Mesodermal cell (in vitro differentiated cells): ENCODE measurements at regions not wholly inside any gene's neighbourhood (a gene's known extent, or its start where the extent isn't known, plus 50 kb on each side); places are given as distances from the start of the nearest gene placed in this dataset.

Source experiments
- H3K27ac ChIP-seq: 2 replicates; pipeline ENCODE4 v1.7.0; 2013; ENCODE audit warnings: mild to moderate bottlenecking, low read depth, low read length, moderate library complexity; ENCODE audit not compliant: severe bottlenecking
- H3K36me3 ChIP-seq: 2 replicates; pipeline ENCODE4 v1.7.1; 2013; ENCODE audit warnings: mild to moderate bottlenecking, low read length, moderate library complexity; ENCODE audit not compliant: control insufficient read depth, insufficient read depth
- H3K4me1 ChIP-seq: one replicate; pipeline ENCODE4 v1.7.1; 2013; ENCODE audit warnings: mild to moderate bottlenecking, low read length; ENCODE audit not compliant: insufficient read depth, control insufficient read depth, poor library complexity, severe bottlenecking
- H3K4me3 ChIP-seq: 2 replicates; pipeline ENCODE4 v1.7.0; 2013; ENCODE audit warnings: low read length, control low read depth, mild to moderate bottlenecking; ENCODE audit not compliant: insufficient read depth, poor library complexity, severe bottlenecking; ENCODE audit errors: extremely low read depth
- H3K9me3 ChIP-seq: 2 replicates; pipeline ENCODE4 v1.7.1; 2013; ENCODE audit warnings: mild to moderate bottlenecking, low read length, moderate library complexity; ENCODE audit not compliant: control insufficient read depth
- WGBS, 2 experiments: methylation state at CpG; one replicate each; pipeline ENCODE4 v1.1.5; 2013; ENCODE audit warnings: missing lambda C conversion rate in 2 of 2; ENCODE audit not compliant: insufficient coverage in 2 of 2; 5-methylcytosine and 5-hydroxymethylcytosine counted together

DNA sequence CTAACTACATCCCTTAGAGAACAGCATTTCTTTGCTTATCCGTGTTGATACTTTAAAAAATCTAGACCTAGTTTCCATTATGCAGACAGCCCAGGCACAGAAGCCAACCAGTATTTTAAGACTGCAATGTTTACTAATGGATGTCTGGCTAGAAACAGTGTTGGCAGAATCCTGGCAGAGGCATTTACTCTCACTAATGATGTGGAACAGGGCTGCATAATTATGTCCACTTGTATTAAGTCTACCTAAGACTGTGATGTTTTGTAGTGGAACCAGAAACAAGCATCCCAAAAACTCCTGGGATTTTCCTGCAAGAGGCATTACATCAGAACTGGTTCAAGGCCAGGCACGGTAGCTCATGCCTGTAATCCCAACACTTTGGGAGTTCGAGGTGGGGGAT, 50.2 kb upstream of the PICALM start:
- H3K36me3 ChIP-seq: no peaks in the 10 kb centered on the region
- peaks cover 4% of the 10 kb centered on the region for H3K4me1 ChIP-seq
- H3K9me3 ChIP-seq: no peaks in the 10 kb centered on the region
- 88 to 100% methylated on average over 1 of the region's 3 CpGs for WGBS, 2 experiments
- no peak overlapping the region for H3K4me3 ChIP-seq
- no peak overlapping the region for H3K27ac ChIP-seq
